A673 (cell line): ENCODE measurements at regions not wholly inside any gene's neighbourhood (a gene's known extent, or its start where the extent isn't known, plus 50 kb on each side); places are given as distances from the start of the nearest gene placed in this dataset.

Experiments
- CTCF ChIP-seq: fragments of 300-800, 200-600 bp; sonication (generic); conservative IDR thresholded peaks from 2 replicates; pipeline ENCODE4 v1.5.1; 2017; ENCODE audit warnings: low read depth, mild to moderate bottlenecking, antibody characterized with exemption, low read length, moderate library complexity, mixed read lengths
- EZH2 ChIP-seq: fragments of 200-600 bp; sonication (generic); IDR thresholded peaks from 2 replicates; pipeline ENCODE4 v1.6.1; 2017; ENCODE audit warnings: borderline replicate concordance, low read depth, mild to moderate bottlenecking, mixed read lengths, antibody characterized with exemption, low read length; ENCODE audit not compliant: poor library complexity, severe bottlenecking

GRCh38 chr2:220962556-220962955 lies 609.5 kb downstream of the EPHA4 start:
- TF ChIP-seq CTCF (no peak), EZH2 (no peak)
